Activated CD4-positive, alpha-beta T cell treated with anti-CD3 and anti-CD28 coated beads for 4 hours (primary cell): ENCODE measurements at regions not wholly inside any gene's neighbourhood (a gene's known extent, or its start where the extent isn't known, plus 50 kb on each side); places are given as distances from the start of the nearest gene placed in this dataset.

Experiments
- DNase-seq, 2 donors: peaks; one replicate each; pipeline ENCODE4 v3.0.0-alpha.2; 2020

- DNase-seq, result no peak
Observed at GRCh38 chr1:55955016-55955621, 624.2 kb downstream of the PLPP3 start.

GRCh38 chr1:55951291-55951690 is 628.1 kb downstream of the PLPP3 start:
- DNase-seq, result no peak

- DNase-seq, result no peak
Observed at GRCh38 chr1:55947446-55947845, 631.9 kb downstream of the PLPP3 start.

- no peak for DNase-seq
Observed at GRCh38 chr1:55943721-55944435, 635.5 kb downstream of the PLPP3 start.

GRCh38 chr1:55943012-55943411 is 636.4 kb downstream of the PLPP3 start:
- no peak for DNase-seq

GRCh38 chr1:55939866-55940265 is 639.5 kb downstream of the PLPP3 start:
- no peak for DNase-seq

- DNase-seq, result no peak
Observed at GRCh38 chr1:55938861-55939260, 640.5 kb downstream of the PLPP3 start.

GRCh38 chr1:55938376-55938850 is 641.0 kb downstream of the PLPP3 start:
- DNase-seq, result no peak

GRCh38 chr1:55937840-55938375 is 641.5 kb downstream of the PLPP3 start:
- no peak for DNase-seq

GRCh38 chr1:55935236-55935635 is 644.1 kb downstream of the PLPP3 start:
- no peak for DNase-seq

GRCh38 chr1:55932402-55932801 is 647.0 kb downstream of the PLPP3 start:
- DNase-seq, result no peak

- DNase-seq, result no peak
Observed at GRCh38 chr1:55931081-55931940, 648.1 kb downstream of the PLPP3 start.

GRCh38 chr1:55929652-55930051 is 649.7 kb downstream of the PLPP3 start:
- DNase-seq, result no peak

- DNase-seq, result no peak
Observed at GRCh38 chr1:55928576-55928975, 650.8 kb downstream of the PLPP3 start.

GRCh38 chr1:55927702-55928290 is 651.6 kb downstream of the PLPP3 start:
- no peak for DNase-seq

GRCh38 chr1:55926906-55927471 is 652.4 kb downstream of the PLPP3 start:
- DNase-seq, result no peak

- DNase-seq, result no peak
Observed at GRCh38 chr1:55916907-55917306, 662.5 kb downstream of the PLPP3 start.

GRCh38 chr1:55916481-55916880 is 662.9 kb downstream of the PLPP3 start:
- no peak for DNase-seq

GRCh38 chr1:55913565-55913964 is 665.8 kb downstream of the PLPP3 start:
- no peak for DNase-seq

- DNase-seq, result no peak
Observed at GRCh38 chr1:55912438-55912837, 666.9 kb downstream of the PLPP3 start.

GRCh38 chr1:55904541-55904940 is 674.8 kb downstream of the PLPP3 start:
- DNase-seq, result no peak

- DNase-seq, result no peak
Observed at GRCh38 chr1:55898181-55898580, 681.2 kb downstream of the PLPP3 start.

- DNase-seq, result no peak
Observed at GRCh38 chr1:55896210-55896609, 681.0 kb upstream of the USP24 start.
